Liver (tissue), 8 donors: ENCODE measurements at regions not wholly inside any gene's neighbourhood (a gene's known extent, or its start where the extent isn't known, plus 50 kb on each side); places are given as distances from the start of the nearest gene placed in this dataset.

Experiments used
- DNase-seq: peaks from one replicate; pipeline ENCODE4 v3.0.0-alpha.2; 2017; ENCODE audit warnings: low spot score
- H3K27ac ChIP-seq, 2 donors: one replicate each; pipeline ENCODE4 v1.7.0; 2013; ENCODE audit warnings: inconsistent platforms in 2 of 2, low read length in 2 of 2, control low read depth in 1 of 2, low read depth in 1 of 2, mild to moderate bottlenecking in 1 of 2
- H3K27me3 ChIP-seq, 4 donors: one replicate each; pipeline versions ENCODE4 v1.6.1 to v1.7.0; 2013; ENCODE audit warnings: low read length in 3 of 4, inconsistent platforms in 1 of 4, mild to moderate bottlenecking in 1 of 4, moderate library complexity in 1 of 4; ENCODE audit not compliant: control insufficient read depth in 4 of 4, insufficient read depth in 4 of 4
- H3K36me3 ChIP-seq, 4 donors: one replicate each; pipeline versions ENCODE4 v1.6.1 to v1.7.0; 2013; ENCODE audit warnings: low read length in 3 of 4, mild to moderate bottlenecking in 3 of 4, low read depth in 1 of 4, moderate library complexity in 1 of 4; ENCODE audit not compliant: control insufficient read depth in 4 of 4, insufficient read depth in 3 of 4
- H3K4me1 ChIP-seq, 4 donors: one replicate each; pipeline versions ENCODE4 v1.6.1 to v1.7.0; 2013; ENCODE audit warnings: low read length in 3 of 4, mild to moderate bottlenecking in 3 of 4, moderate library complexity in 1 of 4; ENCODE audit not compliant: control insufficient read depth in 4 of 4, insufficient read depth in 4 of 4
- H3K4me3 ChIP-seq, 3 donors: one replicate each; pipeline versions ENCODE4 v1.6.1 to v1.7.0; 2013; ENCODE audit warnings: low read length in 3 of 3, control low read depth in 1 of 3, low read depth in 1 of 3, mild to moderate bottlenecking in 1 of 3
- H3K9ac ChIP-seq, 2 donors: one replicate each; pipeline ENCODE4 v1.7.0; 2013; ENCODE audit warnings: low read length in 2 of 2, mild to moderate bottlenecking in 2 of 2, moderate library complexity in 2 of 2, control low read depth in 1 of 2, low read depth in 1 of 2
- H3K9me3 ChIP-seq, 4 donors: one replicate each; pipeline versions ENCODE4 v1.6.1 to v1.7.0; 2013; ENCODE audit warnings: low read length in 3 of 4; ENCODE audit not compliant: control insufficient read depth in 4 of 4
- EGR1 ChIP-seq, 2 donors: IDR thresholded peaks; 2 replicates each; pipeline ENCODE4 v1.6.1; 2016 to 2018; ENCODE audit warnings: antibody characterized with exemption in 2 of 2, low read depth in 2 of 2
- FOXA1 ChIP-seq: IDR thresholded peaks from 2 replicates; pipeline ENCODE4 v1.6.1; 2016; ENCODE audit warnings: antibody characterized with exemption
- GABPA ChIP-seq, 2 donors: IDR thresholded peaks in 1 of 2; conservative IDR thresholded peaks in 1 of 2; 2 replicates each; pipeline ENCODE4 v1.6.1; 2016; ENCODE audit warnings: antibody characterized with exemption in 2 of 2, mild to moderate bottlenecking in 1 of 2, moderate library complexity in 1 of 2
- HNF4A ChIP-seq, 2 donors: conservative IDR thresholded peaks; 2 replicates each; pipeline ENCODE4 v1.6.1; 2016; ENCODE audit warnings: antibody characterized with exemption in 2 of 2, mild to moderate bottlenecking in 2 of 2
- HNF4G ChIP-seq: IDR thresholded peaks from 2 replicates; pipeline ENCODE4 v1.6.1; 2016; ENCODE audit warnings: antibody characterized with exemption
- JUND ChIP-seq, 2 donors: IDR thresholded peaks; 2 replicates each; pipeline ENCODE4 v1.6.1; 2016; ENCODE audit warnings: antibody characterized with exemption in 2 of 2
- NR2F2 ChIP-seq: IDR thresholded peaks from 2 replicates; pipeline ENCODE4 v1.6.1; 2016; ENCODE audit warnings: antibody characterized with exemption
- RAD21 ChIP-seq, 2 donors: IDR thresholded peaks; 2 replicates each; pipeline ENCODE4 v1.6.1; 2016; ENCODE audit warnings: antibody characterized with exemption in 2 of 2, mild to moderate bottlenecking in 2 of 2
- RXRA ChIP-seq, 2 donors: IDR thresholded peaks; 2 replicates each; pipeline ENCODE4 v1.6.1; 2017 to 2018; ENCODE audit warnings: antibody characterized with exemption in 2 of 2, mild to moderate bottlenecking in 1 of 2
- SP1 ChIP-seq: IDR thresholded peaks from 2 replicates; pipeline ENCODE4 v1.6.1; 2018; ENCODE audit warnings: antibody characterized with exemption, mild to moderate bottlenecking
- TAF1 ChIP-seq: conservative IDR thresholded peaks from 2 replicates; pipeline ENCODE4 v1.6.1; 2016; ENCODE audit warnings: antibody characterized with exemption, mild to moderate bottlenecking
- YY1 ChIP-seq: IDR thresholded peaks from 2 replicates; pipeline ENCODE4 v1.6.1; 2016; ENCODE audit warnings: antibody characterized with exemption, mild to moderate bottlenecking
- WGBS: extraction: QIAGEN DNeasy Blood & Tissue Kit; methylation state at CpG from one replicate; pipeline ENCODE4 v1.1.7; 2013; 5-methylcytosine and 5-hydroxymethylcytosine counted together
- TF ChIP-seq, protein P1 (sequence below): IDR thresholded peaks from 2 replicates; pipeline ENCODE4 v1.6.1; 2016; ENCODE audit warnings: antibody characterized with exemption
- TF ChIP-seq, protein P2 (sequence below): IDR thresholded peaks from 2 replicates; pipeline ENCODE4 v1.6.1; 2016; ENCODE audit warnings: antibody characterized with exemption
- TF ChIP-seq, protein P3 (sequence below): fragments of 150-350 bp; IDR thresholded peaks from 2 replicates; pipeline ENCODE4 v1.5.1; 2017; ENCODE audit warnings: improper control_type of control experiment, low read depth, low read length; ENCODE audit not compliant: missing input control
- TF ChIP-seq, protein P4 (sequence below): IDR thresholded peaks from 2 replicates; pipeline ENCODE4 v1.6.1; 2016; ENCODE audit warnings: antibody characterized with exemption
- donor health status: healthy.
- donor health status: healthy.
- donor health status: healthy.
- donor health status: healthy.
- donor health status: healthy.

DNA sequence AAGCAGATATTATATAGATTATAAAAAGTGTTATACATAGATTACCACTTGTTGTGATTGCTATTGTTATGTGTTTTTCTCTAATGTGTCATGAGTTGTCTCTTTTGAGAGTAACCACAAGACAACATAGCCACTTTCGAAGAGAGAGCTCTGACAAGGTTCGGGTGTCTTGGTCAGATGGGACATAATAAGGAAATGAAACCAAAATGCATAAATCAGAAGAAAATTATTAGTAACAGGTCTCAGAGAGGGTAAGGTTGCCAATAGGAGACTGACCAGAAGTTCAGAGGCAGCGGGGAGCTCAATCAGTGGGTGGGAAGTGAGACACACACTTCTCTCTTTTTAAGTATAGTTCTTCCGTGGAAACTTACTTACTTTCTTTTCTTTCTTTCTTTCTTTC lies 639.2 kb upstream of the POT1 start:
- Histone ChIP-seq H3K9me3 (no peaks in the 10 kb centered on the region), H3K9ac (no peak overlapping the region), H3K27me3 (no peaks in the 10 kb centered on the region), H3K4me1 (no peaks in the 10 kb centered on the region), H3K4me3 (no peak overlapping the region), H3K36me3 (no peaks in the 10 kb centered on the region), H3K27ac (no peak overlapping the region)
- WGBS: 84% methylated on average over 4 of the region's 4 CpGs
- DNase-seq: no peak
- no peak for TF ChIP-seq RAD21 (IDR thresholded peaks at IDR 0.05)
- TF ChIP-seq, protein P1, sequence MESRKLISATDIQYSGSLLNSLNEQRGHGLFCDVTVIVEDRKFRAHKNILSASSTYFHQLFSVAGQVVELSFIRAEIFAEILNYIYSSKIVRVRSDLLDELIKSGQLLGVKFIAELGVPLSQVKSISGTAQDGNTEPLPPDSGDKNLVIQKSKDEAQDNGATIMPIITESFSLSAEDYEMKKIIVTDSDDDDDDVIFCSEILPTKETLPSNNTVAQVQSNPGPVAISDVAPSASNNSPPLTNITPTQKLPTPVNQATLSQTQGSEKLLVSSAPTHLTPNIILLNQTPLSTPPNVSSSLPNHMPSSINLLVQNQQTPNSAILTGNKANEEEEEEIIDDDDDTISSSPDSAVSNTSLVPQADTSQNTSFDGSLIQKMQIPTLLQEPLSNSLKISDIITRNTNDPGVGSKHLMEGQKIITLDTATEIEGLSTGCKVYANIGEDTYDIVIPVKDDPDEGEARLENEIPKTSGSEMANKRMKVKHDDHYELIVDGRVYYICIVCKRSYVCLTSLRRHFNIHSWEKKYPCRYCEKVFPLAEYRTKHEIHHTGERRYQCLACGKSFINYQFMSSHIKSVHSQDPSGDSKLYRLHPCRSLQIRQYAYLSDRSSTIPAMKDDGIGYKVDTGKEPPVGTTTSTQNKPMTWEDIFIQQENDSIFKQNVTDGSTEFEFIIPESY: no peak

DNA sequence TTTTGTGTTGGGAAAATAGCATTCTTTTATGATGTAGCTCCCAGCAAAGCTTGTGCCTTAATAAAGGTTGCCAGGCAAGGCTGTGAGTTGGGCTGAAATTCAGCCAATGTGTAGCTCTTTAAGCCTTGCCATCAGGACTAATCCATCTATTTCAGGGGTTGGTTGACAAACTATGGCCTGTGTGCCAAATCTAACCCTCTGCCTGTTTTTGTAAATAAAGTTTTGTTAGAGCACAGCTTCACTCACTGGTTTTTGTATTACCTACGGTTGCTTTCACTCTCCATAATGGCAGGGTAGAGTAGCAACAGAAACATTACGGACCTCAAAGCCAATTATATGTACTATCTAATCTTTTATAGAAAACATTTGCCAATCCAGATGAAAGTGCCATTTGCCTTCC lies 638.1 kb upstream of the POT1 start:
- Histone ChIP-seq H3K27ac (no peak overlapping the region), H3K9ac (no peak overlapping the region), H3K9me3 (no peaks in the 10 kb centered on the region), H3K27me3 (no peaks in the 10 kb centered on the region), H3K36me3 (no peaks in the 10 kb centered on the region), H3K4me1 (no peaks in the 10 kb centered on the region), H3K4me3 (no peak overlapping the region)
- 75% methylated on average over 2 of the region's 2 CpGs for WGBS
- TF ChIP-seq, protein P1: no peak
- no peak for TF ChIP-seq GABPA (IDR thresholded peaks at IDR 0.05 in 1 of 2, conservative IDR thresholded peaks at IDR 0.05 in 1 of 2)
- TF ChIP-seq, protein P2, sequence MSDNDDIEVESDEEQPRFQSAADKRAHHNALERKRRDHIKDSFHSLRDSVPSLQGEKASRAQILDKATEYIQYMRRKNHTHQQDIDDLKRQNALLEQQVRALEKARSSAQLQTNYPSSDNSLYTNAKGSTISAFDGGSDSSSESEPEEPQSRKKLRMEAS: no peak
- no peak for TF ChIP-seq HNF4A (conservative IDR thresholded peaks at IDR 0.05)
- TF ChIP-seq RXRA (IDR thresholded peaks at IDR 0.05): no peak
- TF ChIP-seq EGR1 (IDR thresholded peaks at IDR 0.05; ENCODE audit: low read depth in 2 of 2): no peak
- TF ChIP-seq SP1: no peak
- no peak for TF ChIP-seq HNF4G
- TF ChIP-seq RAD21 (IDR thresholded peaks at IDR 0.05): no peak
- TF ChIP-seq JUND (IDR thresholded peaks at IDR 0.05): no peak
- TF ChIP-seq FOXA1: no peak
- TF ChIP-seq YY1: no peak
- TF ChIP-seq NR2F2: no peak
- no peak for DNase-seq

DNA sequence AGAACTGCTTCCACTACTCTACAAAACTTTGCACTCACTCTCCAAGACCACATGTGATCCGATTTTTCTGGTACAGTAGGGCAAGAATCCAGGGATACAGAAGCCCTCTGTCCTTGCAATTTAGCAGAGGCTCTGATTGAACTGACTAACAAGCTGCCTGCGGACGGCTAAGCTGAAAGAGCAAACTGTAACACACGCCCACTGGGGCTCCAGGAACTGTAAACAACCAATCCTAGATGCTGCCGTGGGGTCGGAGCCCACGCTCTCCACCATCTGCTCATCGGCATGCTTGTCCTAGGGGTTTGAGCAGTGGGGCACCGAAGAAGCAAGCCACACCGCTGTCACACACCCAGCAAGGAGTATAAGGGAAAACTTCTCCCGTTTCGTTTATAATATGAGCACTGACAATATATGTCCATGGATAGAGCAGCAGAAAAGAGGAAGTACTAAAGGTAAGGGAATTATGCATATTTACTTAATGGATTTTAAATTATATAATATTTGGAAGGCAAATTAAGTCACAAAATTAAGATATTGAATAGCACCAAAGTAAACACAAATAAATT lies 634.4 kb upstream of the POT1 start:
- Histone ChIP-seq H3K4me1 (no peaks in the 10 kb centered on the region), H3K27ac (no peak overlapping the region), H3K9ac (no peak overlapping the region), H3K27me3 (no peaks in the 10 kb centered on the region), H3K4me3 (no peak overlapping the region), H3K9me3 (no peaks in the 10 kb centered on the region), H3K36me3 (no peaks in the 10 kb centered on the region)
- 65% methylated on average over 12 of the region's 12 CpGs for WGBS
- DNase-seq: no peak
- TF ChIP-seq JUND (IDR thresholded peaks at IDR 0.05) (no peak), EGR1 (IDR thresholded peaks at IDR 0.05; ENCODE audit: low read depth in 2 of 2) (no peak), RAD21 (IDR thresholded peaks at IDR 0.05) (no peak), HNF4A (conservative IDR thresholded peaks at IDR 0.05) (no peak), TAF1 (no peak), NR2F2 (no peak)
- TF ChIP-seq, protein P3, sequence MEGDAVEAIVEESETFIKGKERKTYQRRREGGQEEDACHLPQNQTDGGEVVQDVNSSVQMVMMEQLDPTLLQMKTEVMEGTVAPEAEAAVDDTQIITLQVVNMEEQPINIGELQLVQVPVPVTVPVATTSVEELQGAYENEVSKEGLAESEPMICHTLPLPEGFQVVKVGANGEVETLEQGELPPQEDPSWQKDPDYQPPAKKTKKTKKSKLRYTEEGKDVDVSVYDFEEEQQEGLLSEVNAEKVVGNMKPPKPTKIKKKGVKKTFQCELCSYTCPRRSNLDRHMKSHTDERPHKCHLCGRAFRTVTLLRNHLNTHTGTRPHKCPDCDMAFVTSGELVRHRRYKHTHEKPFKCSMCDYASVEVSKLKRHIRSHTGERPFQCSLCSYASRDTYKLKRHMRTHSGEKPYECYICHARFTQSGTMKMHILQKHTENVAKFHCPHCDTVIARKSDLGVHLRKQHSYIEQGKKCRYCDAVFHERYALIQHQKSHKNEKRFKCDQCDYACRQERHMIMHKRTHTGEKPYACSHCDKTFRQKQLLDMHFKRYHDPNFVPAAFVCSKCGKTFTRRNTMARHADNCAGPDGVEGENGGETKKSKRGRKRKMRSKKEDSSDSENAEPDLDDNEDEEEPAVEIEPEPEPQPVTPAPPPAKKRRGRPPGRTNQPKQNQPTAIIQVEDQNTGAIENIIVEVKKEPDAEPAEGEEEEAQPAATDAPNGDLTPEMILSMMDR: no peak
- TF ChIP-seq, protein P4, sequence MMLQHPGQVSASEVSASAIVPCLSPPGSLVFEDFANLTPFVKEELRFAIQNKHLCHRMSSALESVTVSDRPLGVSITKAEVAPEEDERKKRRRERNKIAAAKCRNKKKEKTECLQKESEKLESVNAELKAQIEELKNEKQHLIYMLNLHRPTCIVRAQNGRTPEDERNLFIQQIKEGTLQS: no peak
